Endothelial cell of umbilical vein (primary cell): ENCODE measurements at regions not wholly inside any gene's neighbourhood (a gene's known extent, or its start where the extent isn't known, plus 50 kb on each side); places are given as distances from the start of the nearest gene placed in this dataset.

Source experiments
- BruUV-seq: library from RNA; stranded (reverse); fragments of 400-500 nt; replicated peaks from 2 replicates; lab custom pipeline; 2021; lab: Mats Ljungman, UMichigan
- CTCF ChIA-PET: fragments of 300-600, 350-600 bp; sonication (Branson Sonifier 250); formaldehyde crosslinking; loops from one replicate; lab custom pipeline; 2021; ENCODE audit warnings: antibody characterized with exemption, inconsistent platforms; lab: Charles Lee
- POLR2A ChIA-PET: fragments of 300-600, 350-600 bp; sonication (Branson Sonifier 250); formaldehyde crosslinking; loops from one replicate; lab custom pipeline; 2021; ENCODE audit warnings: antibody characterized with exemption, inconsistent platforms; lab: Charles Lee
- DNase-seq: peaks from one replicate; pipeline ENCODE4 v3.0.0-alpha.2; 2011; ENCODE audit warnings: low read depth, low spot score
- FAIRE-seq: peaks from 2 replicates; lab custom pipeline; 2011; peaks lifted over from hg19 to GRCh38; lab: Jason Lieb, UNC
- H2AFZ ChIP-seq: 2 replicates; pipeline ENCODE4 v1.6.0; 2012; ENCODE audit warnings: low read depth, low read length, control low read depth, inconsistent platforms
- H3K27ac ChIP-seq: 2 replicates; pipeline ENCODE4 v1.5.1; 2011; ENCODE audit warnings: low read depth, mild to moderate bottlenecking, control low read depth, low read length, moderate library complexity; ENCODE audit not compliant: insufficient read depth
- H3K27me3 ChIP-seq, 2 experiments: 2 replicates each; pipeline versions ENCODE4 v1.6.0 to v1.6.1; 2011; ENCODE audit warnings: low read length in 2 of 2, mixed read lengths in 1 of 2; ENCODE audit not compliant: control insufficient read depth in 2 of 2, insufficient read depth in 2 of 2
- H3K36me3 ChIP-seq, 2 experiments: 2 replicates in 1 of 2; 3 replicates in 1 of 2; pipeline ENCODE4 v1.5.1; 2011; ENCODE audit warnings: low read length in 2 of 2, mild to moderate bottlenecking in 1 of 2, moderate library complexity in 1 of 2; ENCODE audit not compliant: control insufficient read depth in 2 of 2, insufficient read depth in 2 of 2; ENCODE audit errors: extremely low read depth in 1 of 2
- H3K4me1 ChIP-seq: 3 replicates; pipeline ENCODE4 v1.5.1; 2011; ENCODE audit warnings: mild to moderate bottlenecking, low read length; ENCODE audit not compliant: control insufficient read depth, insufficient read depth; ENCODE audit errors: extremely low read depth
- H3K4me2 ChIP-seq: 2 replicates; pipeline ENCODE4 v1.6.1; 2011; ENCODE audit warnings: low read length, control low read depth, mixed read lengths; ENCODE audit not compliant: insufficient read depth
- H3K4me3 ChIP-seq, 3 experiments: fragments of 200-600 bp in 1 of 3; sonication (generic), shearing (Covaris generic) in 1 of 3; replicated peaks in 1 of 3; 2 replicates each; pipeline ENCODE4 v1.5.1; 2011 to 2016; ENCODE audit warnings: control low read depth in 3 of 3, low read length in 3 of 3, mild to moderate bottlenecking in 2 of 3, inconsistent platforms in 1 of 3, low read depth in 1 of 3, moderate library complexity in 1 of 3; ENCODE audit not compliant: insufficient read depth in 1 of 3
- H3K79me2 ChIP-seq: 2 replicates; pipeline ENCODE4 v1.6.0; 2012; ENCODE audit warnings: low read length, inconsistent platforms; ENCODE audit not compliant: control insufficient read depth, insufficient read depth
- H3K9ac ChIP-seq: replicated peaks from 2 replicates; pipeline ENCODE3; 2011; ENCODE audit warnings: low read length, control low read depth; ENCODE audit not compliant: insufficient read depth; ENCODE audit errors: extremely low read depth
- H3K9me1 ChIP-seq: replicated peaks from 3 replicates; pipeline ENCODE4 v1.6.0; 2011; ENCODE audit warnings: mild to moderate bottlenecking, low read length; ENCODE audit not compliant: control insufficient read depth, insufficient read depth; ENCODE audit errors: extremely low read depth
- H3K9me3 ChIP-seq: replicated peaks from 2 replicates; pipeline ENCODE4 v1.5.1; 2012; ENCODE audit warnings: low read length, inconsistent platforms; ENCODE audit not compliant: control insufficient read depth, insufficient read depth
- H4K20me1 ChIP-seq: replicated peaks from 2 replicates; pipeline ENCODE3; 2011; ENCODE audit warnings: mild to moderate bottlenecking, low read length; ENCODE audit not compliant: control insufficient read depth, insufficient read depth; ENCODE audit errors: extremely low read depth
- EZH2 ChIP-seq: IDR thresholded peaks from 2 replicates; pipeline ENCODE4 v1.6.1; 2012; ENCODE audit warnings: borderline replicate concordance, low read depth, mild to moderate bottlenecking, moderate library complexity, low read length, inconsistent platforms; ENCODE audit not compliant: severe bottlenecking
- FOS ChIP-seq: IDR thresholded peaks from 2 replicates; pipeline ENCODE4 v1.6.1; 2011; ENCODE audit warnings: mild to moderate bottlenecking, low read length, moderate library complexity, borderline replicate concordance; ENCODE audit not compliant: insufficient read depth
- GATA2 ChIP-seq: IDR thresholded peaks from 2 replicates; pipeline ENCODE4 v1.7.0; 2011; ENCODE audit warnings: low read depth, mild to moderate bottlenecking, moderate library complexity, mixed read lengths, low read length; ENCODE audit not compliant: insufficient read length, insufficient read depth
- JUN ChIP-seq: IDR thresholded peaks from 2 replicates; pipeline ENCODE4 v1.6.1; 2011; ENCODE audit warnings: borderline replicate concordance, low read depth; ENCODE audit not compliant: insufficient read length, insufficient read depth
- MYC ChIP-seq: IDR thresholded peaks from one replicate; pipeline ENCODE4 v1.6.1; 2011; ENCODE audit warnings: mild to moderate bottlenecking, low read depth, low read length
- POLR2A ChIP-seq: IDR thresholded peaks from 2 replicates; pipeline ENCODE4 v1.6.1; 2012; ENCODE audit warnings: low read depth, mild to moderate bottlenecking, control low read depth, low read length
- POLR2AphosphoS5 ChIP-seq: IDR thresholded peaks from 2 replicates; pipeline ENCODE4 v1.6.1; 2012; ENCODE audit warnings: low read depth, mild to moderate bottlenecking, control low read depth, low read length, moderate library complexity; ENCODE audit not compliant: insufficient read depth
- dilution Hi-C: fragments of 300-500 bp; cut with MboI; formaldehyde crosslinking; loops from one replicate; pipeline ENCODE4 v1.15.0; 2019; ENCODE audit warnings: low sequenced_read_pairs; ENCODE audit not compliant: extremely low pct_ligation_motif_present
- intact Hi-C: fragments of 100-400 bp; cut with micrococcal nuclease; formaldehyde crosslinking; loops from one replicate; pipeline ENCODE4 v1.10.0; 2022
- TF ChIP-seq, protein P1 (sequence below), 2 donors: IDR thresholded peaks; 1 replicate in 1 of 2; 2 replicates in 1 of 2; pipeline ENCODE4 v1.5.1; 2011; ENCODE audit warnings: low read length in 2 of 2, mild to moderate bottlenecking in 2 of 2, moderate library complexity in 2 of 2, control low read depth in 1 of 2, inconsistent platforms in 1 of 2, low read depth in 1 of 2; ENCODE audit not compliant: insufficient read depth in 1 of 2; ENCODE audit errors: extremely low read depth in 1 of 2
- TF ChIP-seq, protein P2 (sequence below): IDR thresholded peaks from 2 replicates; pipeline ENCODE4 v1.6.1; 2011; ENCODE audit not compliant: insufficient read depth, insufficient read length

DNA sequence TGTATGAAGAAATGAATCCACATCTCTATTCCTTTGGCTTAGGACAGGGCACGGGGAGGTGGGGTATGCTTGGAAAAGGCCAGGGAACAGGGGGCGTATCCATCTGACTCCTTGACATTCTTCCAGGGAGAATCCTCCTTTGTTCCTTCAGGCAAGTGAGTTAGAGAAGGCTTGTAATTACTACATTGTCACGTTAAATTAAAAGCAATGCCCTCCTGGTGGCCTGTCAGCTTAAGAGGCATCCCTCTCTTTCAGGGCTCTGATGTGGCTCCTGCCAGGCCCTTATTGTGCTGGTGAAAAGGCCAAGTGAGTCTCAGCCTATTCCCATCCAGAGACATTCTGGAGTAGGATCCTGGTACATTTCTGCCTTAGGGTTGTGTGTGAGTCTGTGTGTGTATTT, 128.3 kb downstream of the FOXA2 start:
- H3K9me1 ChIP-seq: no peaks in the 10 kb centered on the region
- H3K27me3 ChIP-seq: no peaks in the 10 kb centered on the region
- dilution Hi-C loops: no loop called here
- no peak overlapping the region for H3K4me2 ChIP-seq
- no peaks in the 10 kb centered on the region for H3K36me3 ChIP-seq
- no peak overlapping the region for H2AFZ ChIP-seq
- intact Hi-C loops: no loop called here
- no peak for DNase-seq
- FAIRE-seq: no peak
- POLR2A ChIA-PET: no interaction called here
- no peak overlapping the region for H3K4me3 ChIP-seq
- no peak for TF ChIP-seq MYC
- TF ChIP-seq, protein P1, sequence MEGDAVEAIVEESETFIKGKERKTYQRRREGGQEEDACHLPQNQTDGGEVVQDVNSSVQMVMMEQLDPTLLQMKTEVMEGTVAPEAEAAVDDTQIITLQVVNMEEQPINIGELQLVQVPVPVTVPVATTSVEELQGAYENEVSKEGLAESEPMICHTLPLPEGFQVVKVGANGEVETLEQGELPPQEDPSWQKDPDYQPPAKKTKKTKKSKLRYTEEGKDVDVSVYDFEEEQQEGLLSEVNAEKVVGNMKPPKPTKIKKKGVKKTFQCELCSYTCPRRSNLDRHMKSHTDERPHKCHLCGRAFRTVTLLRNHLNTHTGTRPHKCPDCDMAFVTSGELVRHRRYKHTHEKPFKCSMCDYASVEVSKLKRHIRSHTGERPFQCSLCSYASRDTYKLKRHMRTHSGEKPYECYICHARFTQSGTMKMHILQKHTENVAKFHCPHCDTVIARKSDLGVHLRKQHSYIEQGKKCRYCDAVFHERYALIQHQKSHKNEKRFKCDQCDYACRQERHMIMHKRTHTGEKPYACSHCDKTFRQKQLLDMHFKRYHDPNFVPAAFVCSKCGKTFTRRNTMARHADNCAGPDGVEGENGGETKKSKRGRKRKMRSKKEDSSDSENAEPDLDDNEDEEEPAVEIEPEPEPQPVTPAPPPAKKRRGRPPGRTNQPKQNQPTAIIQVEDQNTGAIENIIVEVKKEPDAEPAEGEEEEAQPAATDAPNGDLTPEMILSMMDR (IDR thresholded peaks at IDR 0.05; ENCODE audit: extremely low read depth in 1 of 2, insufficient read depth in 1 of 2, low read depth in 1 of 2, low read length in 2 of 2): no peak
- CTCF ChIA-PET: no interaction called here
- no TSS peak for BruUV-seq
- no peak overlapping the region for H3K27ac ChIP-seq
- H3K4me1 ChIP-seq: no peaks in the 10 kb centered on the region
- no peaks in the 10 kb centered on the region for H3K79me2 ChIP-seq
- H4K20me1 ChIP-seq: no peaks in the 10 kb centered on the region
- H3K9ac ChIP-seq: no peak overlapping the region
- no peaks in the 10 kb centered on the region for H3K9me3 ChIP-seq

DNA sequence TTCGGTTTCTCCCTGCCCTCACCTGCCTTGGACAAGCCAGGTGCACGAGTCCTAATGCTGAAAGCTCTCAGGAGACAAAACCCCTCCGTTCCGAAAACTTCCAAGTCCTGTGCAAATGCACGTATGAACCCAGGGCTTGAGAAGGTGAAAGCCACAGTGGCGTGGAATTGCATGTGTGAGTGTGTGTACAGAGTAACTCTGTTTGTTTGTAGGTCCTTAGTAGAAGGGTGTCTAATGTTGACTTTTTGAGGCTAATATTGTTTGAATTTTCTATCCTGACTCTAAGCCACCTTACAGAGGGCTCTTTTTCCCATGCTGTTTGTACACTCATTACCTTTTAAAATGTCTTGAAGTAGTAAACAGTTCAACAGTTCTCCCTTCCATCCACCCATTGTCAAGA, 129.1 kb downstream of the FOXA2 start:
- H4K20me1 ChIP-seq: no peaks in the 10 kb centered on the region
- H3K4me3 ChIP-seq: no peak overlapping the region
- BruUV-seq: no TSS peak
- ChIA-PET POLR2A (no interaction called here), CTCF (interaction anchor here (3.4 kb wide), 1 partner anchor 132 kb away, joined by 34 read pairs; no protein-coding TSS in a partner anchor)
- H3K36me3 ChIP-seq: no peaks in the 10 kb centered on the region
- no peaks in the 10 kb centered on the region for H3K9me3 ChIP-seq
- DNase-seq (no peak), FAIRE-seq (no peak)
- TF ChIP-seq POLR2A: no peak
- TF ChIP-seq EZH2: no peak
- TF ChIP-seq, protein P1 (IDR thresholded peaks at IDR 0.05; ENCODE audit: extremely low read depth in 1 of 2, insufficient read depth in 1 of 2, low read depth in 1 of 2, low read length in 2 of 2): no peak
- no peak for TF ChIP-seq JUN
- TF ChIP-seq, protein P2, sequence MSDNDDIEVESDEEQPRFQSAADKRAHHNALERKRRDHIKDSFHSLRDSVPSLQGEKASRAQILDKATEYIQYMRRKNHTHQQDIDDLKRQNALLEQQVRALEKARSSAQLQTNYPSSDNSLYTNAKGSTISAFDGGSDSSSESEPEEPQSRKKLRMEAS: no peak
- TF ChIP-seq GATA2: no peak
- no peak for TF ChIP-seq FOS
- no peak for TF ChIP-seq MYC
- no peak for TF ChIP-seq POLR2AphosphoS5
- H3K4me1 ChIP-seq: no peaks in the 10 kb centered on the region
- no peak overlapping the region for H3K27ac ChIP-seq
- H3K9ac ChIP-seq: no peak overlapping the region
- H3K4me2 ChIP-seq: no peak overlapping the region
- H2AFZ ChIP-seq: no peak overlapping the region
- dilution Hi-C loops (no loop called here), intact Hi-C loops (no loop called here)
- H3K9me1 ChIP-seq: no peaks in the 10 kb centered on the region
- no peaks in the 10 kb centered on the region for H3K79me2 ChIP-seq
- H3K27me3 ChIP-seq: no peaks in the 10 kb centered on the region
